Stimulated activated CD8-positive, alpha-beta memory T cell treated with anti-CD3 and anti-CD28 coated beads, Interleukin-15, amount 100 ng/mL, for 48 hours (primary cell): ENCODE measurements at regions not wholly inside any gene's neighbourhood (a gene's known extent, or its start where the extent isn't known, plus 50 kb on each side); places are given as distances from the start of the nearest gene placed in this dataset.

Experiments used
- DNase-seq, 2 donors: peaks; one replicate each; pipeline ENCODE4 v3.0.0-alpha.2; 2020; ENCODE audit warnings: low read depth in 2 of 2

GRCh38 chr2:23127465-23127864, 257.5 kb upstream of the KLHL29 start:
- DNase-seq, result no peak

GRCh38 chr2:23128684-23129292, 256.2 kb upstream of the KLHL29 start:
- no peak for DNase-seq

- no peak for DNase-seq
Measured at GRCh38 chr2:23131066-23131575, 253.9 kb upstream of the KLHL29 start.

- DNase-seq, result no peak
Measured at GRCh38 chr2:23132000-23132399, 253.0 kb upstream of the KLHL29 start.

GRCh38 chr2:23132823-23133595, 252.0 kb upstream of the KLHL29 start:
- DNase-seq, result no peak

- no peak for DNase-seq
Measured at GRCh38 chr2:23134726-23135125, 250.3 kb upstream of the KLHL29 start.

- no peak for DNase-seq
Measured at GRCh38 chr2:23135481-23136100, 249.4 kb upstream of the KLHL29 start.

GRCh38 chr2:23137166-23137565, 247.8 kb upstream of the KLHL29 start:
- no peak for DNase-seq

- DNase-seq, result no peak
Measured at GRCh38 chr2:23138701-23139100, 246.3 kb upstream of the KLHL29 start.

- DNase-seq, result no peak
Measured at GRCh38 chr2:23145460-23145859, 239.5 kb upstream of the KLHL29 start.

GRCh38 chr2:23146011-23146410, 239.0 kb upstream of the KLHL29 start:
- no peak for DNase-seq

- no peak for DNase-seq
Measured at GRCh38 chr2:23148342-23148741, 236.6 kb upstream of the KLHL29 start.

- DNase-seq, result no peak
Measured at GRCh38 chr2:23149777-23150176, 235.2 kb upstream of the KLHL29 start.

- DNase-seq, result no peak
Measured at GRCh38 chr2:23153484-23153883, 231.5 kb upstream of the KLHL29 start.

- no peak for DNase-seq
Measured at GRCh38 chr2:23155022-23155421, 230.0 kb upstream of the KLHL29 start.

GRCh38 chr2:23157812-23158211, 227.2 kb upstream of the KLHL29 start:
- no peak for DNase-seq

- DNase-seq, result no peak
Measured at GRCh38 chr2:23158306-23158705, 226.7 kb upstream of the KLHL29 start.

GRCh38 chr2:23159746-23160405, 225.1 kb upstream of the KLHL29 start:
- DNase-seq, result no peak

- no peak for DNase-seq
Measured at GRCh38 chr2:23164173-23164572, 220.8 kb upstream of the KLHL29 start.

GRCh38 chr2:23169896-23170295, 215.1 kb upstream of the KLHL29 start:
- no peak for DNase-seq

GRCh38 chr2:23171108-23171507, 213.9 kb upstream of the KLHL29 start:
- no peak for DNase-seq

- DNase-seq, result no peak
Measured at GRCh38 chr2:23178396-23178795, 206.6 kb upstream of the KLHL29 start.
